ENCODE measurements at regions not wholly inside any gene's neighbourhood (a gene's known extent, or its start where the extent isn't known, plus 50 kb on each side); places are given as distances from the start of the nearest gene placed in this dataset.

- TF ChIP-seq, protein P1, sequence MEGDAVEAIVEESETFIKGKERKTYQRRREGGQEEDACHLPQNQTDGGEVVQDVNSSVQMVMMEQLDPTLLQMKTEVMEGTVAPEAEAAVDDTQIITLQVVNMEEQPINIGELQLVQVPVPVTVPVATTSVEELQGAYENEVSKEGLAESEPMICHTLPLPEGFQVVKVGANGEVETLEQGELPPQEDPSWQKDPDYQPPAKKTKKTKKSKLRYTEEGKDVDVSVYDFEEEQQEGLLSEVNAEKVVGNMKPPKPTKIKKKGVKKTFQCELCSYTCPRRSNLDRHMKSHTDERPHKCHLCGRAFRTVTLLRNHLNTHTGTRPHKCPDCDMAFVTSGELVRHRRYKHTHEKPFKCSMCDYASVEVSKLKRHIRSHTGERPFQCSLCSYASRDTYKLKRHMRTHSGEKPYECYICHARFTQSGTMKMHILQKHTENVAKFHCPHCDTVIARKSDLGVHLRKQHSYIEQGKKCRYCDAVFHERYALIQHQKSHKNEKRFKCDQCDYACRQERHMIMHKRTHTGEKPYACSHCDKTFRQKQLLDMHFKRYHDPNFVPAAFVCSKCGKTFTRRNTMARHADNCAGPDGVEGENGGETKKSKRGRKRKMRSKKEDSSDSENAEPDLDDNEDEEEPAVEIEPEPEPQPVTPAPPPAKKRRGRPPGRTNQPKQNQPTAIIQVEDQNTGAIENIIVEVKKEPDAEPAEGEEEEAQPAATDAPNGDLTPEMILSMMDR (conservative IDR thresholded peaks at IDR 0.05; ENCODE audit: low read depth, low read length) = no peak
- TF ChIP-seq EZH2 (IDR thresholded peaks at IDR 0.05; ENCODE audit: borderline replicate concordance, low read depth, low read length, poor library complexity, severe bottlenecking) = no peak
These were observed 145.8 kb downstream of the KIF26A start for GRCh38 chr14:104284107-104284592.
